HG03571 (cell line): ENCODE measurements at regions not wholly inside any gene's neighbourhood (a gene's known extent, or its start where the extent isn't known, plus 50 kb on each side); places are given as distances from the start of the nearest gene placed in this dataset.

Source experiments
- ATAC-seq: cut with Tn5 transposase; IDR thresholded peaks from one replicate; pipeline ENCODE4 v1.9.1; 2021; ENCODE audit not compliant: unreplicated experiment

- ATAC-seq, result no peak
Measured at GRCh38 chr5:103941596-103941995, 379.0 kb upstream of the NUDT12 start.

- no peak for ATAC-seq
Measured at GRCh38 chr5:103938146-103938695, 375.6 kb upstream of the NUDT12 start.

GRCh38 chr5:103929338-103930013 lies 366.9 kb upstream of the NUDT12 start:
- no peak for ATAC-seq

- no peak for ATAC-seq
Measured at GRCh38 chr5:103927739-103928138, 365.1 kb upstream of the NUDT12 start.

GRCh38 chr5:103923616-103924168 lies 361.1 kb upstream of the NUDT12 start:
- no peak for ATAC-seq

- ATAC-seq, result no peak
Measured at GRCh38 chr5:103919506-103919905, 356.9 kb upstream of the NUDT12 start.

GRCh38 chr5:103918668-103919367 lies 356.2 kb upstream of the NUDT12 start:
- no peak for ATAC-seq

GRCh38 chr5:103915081-103915480 lies 352.5 kb upstream of the NUDT12 start:
- no peak for ATAC-seq

- no peak for ATAC-seq
Measured at GRCh38 chr5:103910786-103911185, 348.2 kb upstream of the NUDT12 start.

GRCh38 chr5:103910011-103910410 lies 347.4 kb upstream of the NUDT12 start:
- ATAC-seq, result no peak

GRCh38 chr5:103909391-103909790 lies 346.8 kb upstream of the NUDT12 start:
- no peak for ATAC-seq

GRCh38 chr5:103908336-103909080 lies 345.9 kb upstream of the NUDT12 start:
- no peak for ATAC-seq

GRCh38 chr5:103907001-103907400 lies 344.4 kb upstream of the NUDT12 start:
- ATAC-seq, result no peak

GRCh38 chr5:103904651-103905050 lies 342.1 kb upstream of the NUDT12 start:
- ATAC-seq, result no peak

- no peak for ATAC-seq
Measured at GRCh38 chr5:103902893-103903292, 340.3 kb upstream of the NUDT12 start.

GRCh38 chr5:103901885-103902284 lies 339.3 kb upstream of the NUDT12 start:
- ATAC-seq, result no peak

- ATAC-seq, result no peak
Measured at GRCh38 chr5:103896593-103896992, 334.0 kb upstream of the NUDT12 start.

- ATAC-seq, result no peak
Measured at GRCh38 chr5:103895738-103896137, 333.1 kb upstream of the NUDT12 start.

- no peak for ATAC-seq
Measured at GRCh38 chr5:103894882-103895281, 332.3 kb upstream of the NUDT12 start.

- no peak for ATAC-seq
Measured at GRCh38 chr5:103891151-103891550, 328.6 kb upstream of the NUDT12 start.

GRCh38 chr5:103890313-103890712 lies 327.7 kb upstream of the NUDT12 start:
- ATAC-seq, result no peak
